A673 (cell line): ENCODE measurements at regions not wholly inside any gene's neighbourhood (a gene's known extent, or its start where the extent isn't known, plus 50 kb on each side); places are given as distances from the start of the nearest gene placed in this dataset.

ENCODE experiments used
- EZH2 ChIP-seq: fragments of 200-600 bp; sonication (generic); IDR thresholded peaks from 2 replicates; pipeline ENCODE4 v1.6.1; 2017; ENCODE audit warnings: borderline replicate concordance, low read depth, mild to moderate bottlenecking, mixed read lengths, antibody characterized with exemption, low read length; ENCODE audit not compliant: poor library complexity, severe bottlenecking
- TF ChIP-seq, protein P1 (sequence below): fragments of 300-800, 200-600 bp; sonication (generic); conservative IDR thresholded peaks from 2 replicates; pipeline ENCODE4 v1.5.1; 2017; ENCODE audit warnings: low read depth, mild to moderate bottlenecking, antibody characterized with exemption, low read length, moderate library complexity, mixed read lengths

DNA sequence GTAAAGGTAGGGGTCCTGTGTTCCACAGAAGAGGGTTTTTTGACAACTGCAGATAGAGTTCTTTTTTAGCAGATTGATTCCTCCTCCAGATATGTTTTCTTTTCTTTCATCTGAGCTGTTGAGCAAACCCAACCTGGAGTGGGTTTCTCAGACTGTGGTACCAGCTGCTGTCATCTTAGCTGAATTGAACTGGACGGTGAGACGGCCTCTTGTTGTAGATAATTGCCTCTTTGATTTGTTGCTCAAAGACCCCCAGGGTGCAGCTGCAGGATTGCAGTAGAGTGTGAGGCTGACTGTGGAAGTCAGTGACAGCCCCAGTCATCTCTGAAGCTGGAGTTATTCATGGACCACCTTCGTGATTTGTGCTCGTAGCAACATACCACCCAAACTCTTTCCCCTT lies 317.7 kb downstream of the AACS start:
- TF ChIP-seq, protein P1, sequence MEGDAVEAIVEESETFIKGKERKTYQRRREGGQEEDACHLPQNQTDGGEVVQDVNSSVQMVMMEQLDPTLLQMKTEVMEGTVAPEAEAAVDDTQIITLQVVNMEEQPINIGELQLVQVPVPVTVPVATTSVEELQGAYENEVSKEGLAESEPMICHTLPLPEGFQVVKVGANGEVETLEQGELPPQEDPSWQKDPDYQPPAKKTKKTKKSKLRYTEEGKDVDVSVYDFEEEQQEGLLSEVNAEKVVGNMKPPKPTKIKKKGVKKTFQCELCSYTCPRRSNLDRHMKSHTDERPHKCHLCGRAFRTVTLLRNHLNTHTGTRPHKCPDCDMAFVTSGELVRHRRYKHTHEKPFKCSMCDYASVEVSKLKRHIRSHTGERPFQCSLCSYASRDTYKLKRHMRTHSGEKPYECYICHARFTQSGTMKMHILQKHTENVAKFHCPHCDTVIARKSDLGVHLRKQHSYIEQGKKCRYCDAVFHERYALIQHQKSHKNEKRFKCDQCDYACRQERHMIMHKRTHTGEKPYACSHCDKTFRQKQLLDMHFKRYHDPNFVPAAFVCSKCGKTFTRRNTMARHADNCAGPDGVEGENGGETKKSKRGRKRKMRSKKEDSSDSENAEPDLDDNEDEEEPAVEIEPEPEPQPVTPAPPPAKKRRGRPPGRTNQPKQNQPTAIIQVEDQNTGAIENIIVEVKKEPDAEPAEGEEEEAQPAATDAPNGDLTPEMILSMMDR: no peak
- no peak for TF ChIP-seq EZH2
